SIG-M5 (cell line): ENCODE measurements at regions not wholly inside any gene's neighbourhood (a gene's known extent, or its start where the extent isn't known, plus 50 kb on each side); places are given as distances from the start of the nearest gene placed in this dataset.

ENCODE experiments used
- DNase-seq: peaks from one replicate; lab custom pipeline; 2025; lab: John Stamatoyannopoulos, UW

- DNase-seq = no peak
These were observed 74.3 kb downstream of the ANKRD7 start for GRCh38 chr7:118298771-118299170.

GRCh38 chr7:118300177-118300576 lies 75.7 kb downstream of the ANKRD7 start:
- DNase-seq = no peak

DNA sequence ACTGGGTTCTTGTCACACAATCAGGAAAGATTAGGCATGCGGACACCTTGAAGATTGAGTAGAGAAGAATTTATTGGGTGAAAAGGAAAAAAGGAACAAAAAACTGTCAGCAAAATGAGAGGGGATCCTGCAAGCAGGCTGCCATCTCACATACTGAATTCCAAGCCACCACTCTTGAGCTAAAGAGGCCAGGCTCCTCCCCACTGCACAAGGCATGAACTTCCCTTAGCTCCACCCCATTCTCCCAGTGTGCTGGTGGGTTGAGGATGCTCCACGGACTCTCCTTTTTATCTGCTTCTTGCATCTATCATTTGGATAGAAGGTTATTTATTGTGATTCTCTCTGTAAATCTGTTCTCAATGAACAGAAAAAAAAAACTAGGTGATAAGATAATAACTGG lies 79.6 kb downstream of the ANKRD7 start:
- no peak for DNase-seq

GRCh38 chr7:118305671-118306070 lies 81.2 kb downstream of the ANKRD7 start:
- no peak for DNase-seq

DNA sequence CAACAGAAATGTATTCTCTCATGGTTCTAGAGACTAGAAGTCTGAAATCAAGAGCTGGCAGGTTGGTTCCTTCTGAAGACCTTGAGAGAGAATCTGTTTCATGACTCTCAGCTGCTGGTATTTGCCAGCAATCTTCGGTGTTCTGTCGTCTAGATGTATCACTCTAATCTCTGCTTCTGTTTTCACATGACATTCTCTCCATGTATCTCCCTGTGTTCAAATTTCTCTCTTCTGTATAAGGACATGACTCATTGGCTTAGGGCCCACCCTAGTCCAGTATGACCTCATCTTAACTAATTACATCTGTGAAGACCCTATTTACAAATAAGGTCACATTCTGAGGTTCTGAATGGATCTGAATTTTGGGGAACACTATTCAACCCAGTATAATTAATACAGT lies 82.3 kb downstream of the ANKRD7 start:
- no peak for DNase-seq

- peak; percentile 97 for DNase-seq
These were observed 86.8 kb downstream of the ANKRD7 start for GRCh38 chr7:118311121-118311836.

DNA sequence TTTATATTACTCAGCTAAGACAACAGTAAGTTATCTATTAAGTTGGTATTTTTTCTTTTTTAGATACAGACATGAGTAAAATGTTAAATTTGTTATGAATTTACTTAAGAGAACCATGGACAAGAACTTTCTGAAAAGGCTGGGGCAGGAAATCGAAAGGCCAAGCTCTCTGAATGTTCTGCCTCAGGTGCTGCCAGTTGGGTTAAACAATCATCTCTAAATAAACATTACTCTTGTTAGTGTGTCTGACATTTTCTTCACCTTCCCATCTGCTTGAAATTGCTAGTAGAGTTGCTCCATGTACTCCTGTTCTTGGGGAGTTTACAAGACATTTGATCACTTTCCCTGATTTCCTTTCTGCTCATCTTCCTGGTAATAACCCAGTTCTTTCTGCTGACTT lies 87.5 kb downstream of the ANKRD7 start:
- no peak for DNase-seq

GRCh38 chr7:118312966-118313365 lies 88.5 kb downstream of the ANKRD7 start:
- no peak for DNase-seq

DNA sequence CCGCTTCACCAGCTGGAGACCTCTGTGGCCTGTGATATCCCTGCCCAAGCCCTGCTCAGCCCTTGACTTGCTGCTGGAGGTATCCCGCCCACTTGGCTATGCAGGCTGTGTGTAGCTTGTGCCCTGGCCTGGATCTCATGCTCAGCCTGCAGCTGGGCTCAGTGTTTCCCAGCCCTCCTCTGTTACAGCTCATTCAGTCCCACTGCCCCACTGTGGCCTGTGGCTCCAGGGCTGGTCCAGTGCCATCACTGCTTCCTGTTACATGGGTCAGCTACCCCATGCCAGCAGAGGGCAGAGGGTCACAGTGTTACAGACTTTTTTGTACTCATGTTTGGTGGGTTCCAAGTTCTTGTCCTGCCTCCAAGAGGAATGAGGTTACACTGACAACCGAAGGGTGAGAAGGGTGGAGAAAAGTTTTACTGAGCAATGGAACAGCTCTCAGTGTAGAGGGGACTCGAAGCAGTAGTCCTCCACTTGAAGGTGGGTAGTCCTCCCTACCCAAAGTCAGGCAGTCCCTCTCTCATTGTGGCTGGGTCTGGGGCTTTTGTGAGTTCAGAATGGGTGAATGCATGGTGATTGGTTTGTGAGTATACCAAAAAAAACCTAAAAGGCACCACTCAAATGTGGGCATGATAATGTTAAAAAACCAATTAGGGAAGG lies 100.4 kb downstream of the ANKRD7 start:
- DNase-seq = no peak

GRCh38 chr7:118325450-118325808 lies 100.9 kb downstream of the ANKRD7 start:
- DNase-seq = no peak

GRCh38 chr7:118327174-118327573 lies 102.7 kb downstream of the ANKRD7 start:
- DNase-seq = no peak

DNA sequence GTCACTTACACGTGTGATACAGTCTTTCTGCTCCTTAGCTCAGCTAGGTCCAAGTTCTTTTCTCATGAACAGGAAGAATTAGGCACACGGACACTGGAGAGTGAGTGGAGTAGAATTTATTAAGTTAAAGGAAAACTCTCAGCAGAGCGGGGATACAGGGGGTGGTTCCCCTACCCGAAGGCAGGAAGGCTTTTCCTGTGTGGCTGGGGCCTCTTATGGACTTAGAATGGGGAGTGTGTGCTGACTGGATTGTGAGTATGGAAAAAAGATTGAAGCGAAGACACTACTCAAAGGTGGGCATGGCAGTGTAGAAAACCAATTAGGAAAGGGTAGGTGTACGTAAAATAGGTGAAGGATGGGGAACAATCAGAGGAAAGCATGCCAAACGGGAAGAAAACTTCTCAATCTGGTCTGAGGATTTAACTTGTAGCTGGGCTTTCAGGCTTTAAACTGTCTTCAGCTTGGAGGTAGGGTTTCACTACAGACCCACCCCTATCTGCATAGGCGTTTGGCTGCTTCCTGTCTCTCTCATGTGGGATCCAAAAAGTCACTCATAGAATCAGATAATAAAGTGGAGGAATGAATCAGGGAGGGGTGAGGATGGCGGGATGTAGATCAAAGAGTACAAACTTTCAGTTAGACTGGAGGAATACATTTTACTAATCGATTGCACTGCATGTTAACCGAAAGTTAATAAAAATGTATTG lies 104.2 kb downstream of the ANKRD7 start:
- DNase-seq = no peak

- no peak for DNase-seq
These were observed 105.9 kb downstream of the ANKRD7 start for GRCh38 chr7:118330388-118330787.

DNA sequence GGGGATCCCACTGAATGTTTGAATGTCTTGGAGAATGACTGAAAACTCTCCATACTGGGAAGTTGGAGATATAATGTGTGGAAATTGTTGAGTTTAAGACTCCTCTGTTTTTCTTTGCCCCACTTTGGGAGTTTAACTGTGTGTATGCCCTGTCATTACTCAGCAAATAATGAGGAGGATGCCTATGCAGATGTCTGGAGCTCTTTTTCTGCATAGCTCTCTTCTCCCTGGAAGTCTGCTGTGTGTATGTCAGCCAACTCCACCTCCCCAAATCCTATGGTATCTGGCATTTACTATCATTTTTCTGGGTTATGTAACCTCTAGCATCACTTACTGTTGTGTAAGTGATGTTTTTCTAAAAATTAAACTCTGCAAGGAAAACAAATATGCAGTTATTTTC lies 122.2 kb downstream of the ANKRD7 start:
- no peak for DNase-seq

- no peak for DNase-seq
These were observed 125.1 kb downstream of the ANKRD7 start for GRCh38 chr7:118349604-118350003.

GRCh38 chr7:118350260-118350659 lies 125.8 kb downstream of the ANKRD7 start:
- DNase-seq = no peak

DNA sequence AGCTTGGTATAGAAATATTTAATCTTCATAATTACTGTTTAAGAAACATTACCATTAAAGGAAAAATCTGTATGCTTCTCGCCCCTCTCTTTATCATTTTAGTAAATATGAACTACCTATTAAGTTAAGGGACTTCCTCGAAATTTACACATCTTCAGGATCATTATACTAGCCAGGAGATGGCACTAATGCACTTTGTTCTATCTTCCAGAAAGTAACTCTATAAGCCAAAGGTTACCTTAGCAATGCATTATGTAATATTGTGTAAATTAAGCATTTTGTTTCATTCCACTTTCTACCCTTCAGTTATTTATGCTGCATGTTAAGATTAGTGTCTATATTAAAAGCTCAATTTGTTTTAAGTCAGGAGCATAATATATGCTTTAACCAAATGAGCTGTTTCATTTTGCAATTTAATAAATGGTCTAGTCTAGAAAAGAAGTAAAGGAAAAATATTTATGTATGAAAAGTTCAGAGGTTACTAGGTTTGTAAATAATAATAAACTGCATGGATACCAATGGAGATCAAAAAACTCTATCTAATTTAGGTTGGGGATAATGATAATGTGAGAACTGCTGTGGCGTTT lies 128.5 kb downstream of the ANKRD7 start:
- DNase-seq = no peak

DNA sequence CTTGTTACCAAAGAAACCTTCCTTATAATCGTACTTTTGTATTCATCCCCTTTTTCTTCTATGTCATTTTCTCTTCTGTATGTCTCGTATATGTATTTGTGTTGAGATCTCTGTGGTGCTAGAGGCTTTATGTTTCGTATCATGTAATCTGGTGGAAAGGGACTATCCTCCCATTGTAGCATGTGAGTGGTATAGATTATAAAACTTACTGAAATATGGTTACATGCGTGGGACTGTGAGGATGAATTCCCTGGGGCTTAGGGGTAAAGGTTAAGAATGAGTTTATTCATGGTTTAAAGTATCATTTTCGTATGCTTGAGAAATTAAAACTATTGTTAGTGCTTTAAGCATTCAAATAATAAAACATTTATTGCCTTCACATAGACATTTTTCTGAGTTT lies 141.9 kb downstream of the ANKRD7 start:
- no peak for DNase-seq

DNA sequence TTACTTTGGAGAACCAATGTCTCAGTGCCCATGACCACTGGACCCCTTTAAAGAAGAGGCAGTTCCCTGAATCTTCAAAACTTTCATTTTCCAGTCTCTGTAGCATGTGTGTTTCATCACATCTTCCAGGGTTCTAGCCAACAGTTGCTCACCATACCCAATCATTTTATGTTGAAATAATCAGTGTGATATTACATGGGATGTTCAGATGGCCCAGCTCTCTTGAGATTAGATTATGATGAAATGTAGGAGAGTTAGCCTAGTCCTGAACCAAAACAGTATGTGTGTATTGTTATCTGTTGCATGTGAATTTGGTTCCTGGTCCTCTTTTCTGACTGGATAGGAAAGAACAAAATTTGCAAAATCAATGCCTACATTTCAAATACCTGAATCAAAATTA lies 144.5 kb downstream of the ANKRD7 start:
- no peak for DNase-seq

DNA sequence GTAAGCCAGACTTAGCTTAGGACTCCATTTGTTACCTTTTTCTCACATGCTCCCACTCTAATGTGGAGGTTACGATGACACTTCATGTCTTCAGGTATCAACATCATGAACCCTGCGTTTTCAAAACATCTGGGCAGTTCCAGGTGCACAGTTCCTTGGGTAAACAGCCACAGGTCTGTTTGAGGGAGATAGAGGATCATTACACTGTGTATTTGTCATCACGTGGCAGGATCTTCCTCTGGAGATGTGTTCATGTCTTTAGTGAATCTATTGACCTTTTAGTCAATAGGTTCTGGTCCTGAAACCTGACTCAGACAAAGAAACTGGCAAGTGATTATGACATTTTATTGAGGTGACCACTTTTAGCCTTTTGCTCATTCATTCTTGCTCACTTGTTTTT lies 145.5 kb downstream of the ANKRD7 start:
- DNase-seq = no peak

- DNase-seq = peak; percentile 23
These were observed 148.0 kb downstream of the ANKRD7 start for GRCh38 chr7:118372530-118372929.

- no peak for DNase-seq
These were observed 165.1 kb downstream of the ANKRD7 start for GRCh38 chr7:118389629-118390028.

DNA sequence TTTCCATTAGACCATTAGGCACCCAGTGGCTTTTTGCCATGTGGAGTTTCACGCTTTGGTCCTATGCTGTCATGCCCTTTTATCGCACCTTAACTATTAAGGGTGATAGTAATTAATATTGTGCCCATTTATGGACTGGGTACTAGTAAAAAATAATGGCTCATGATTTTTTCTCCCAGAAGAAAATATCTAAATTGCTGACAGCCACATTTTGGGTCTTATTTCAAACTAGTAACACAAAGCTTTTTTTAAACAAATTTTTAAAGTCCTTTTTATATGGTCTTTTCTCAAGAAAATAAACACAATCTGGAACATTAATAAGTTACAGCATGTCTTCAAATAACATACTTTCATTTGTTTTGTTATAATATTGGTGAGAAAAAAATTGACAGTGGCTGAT lies 179.7 kb downstream of the ANKRD7 start:
- no peak for DNase-seq
